GM12864 (cell line): ENCODE measurements at regions not wholly inside any gene's neighbourhood (a gene's known extent, or its start where the extent isn't known, plus 50 kb on each side); places are given as distances from the start of the nearest gene placed in this dataset.
"Not testable (repeated sequence)": the region's sequence is repeated elsewhere in the genome, so short reads cannot be mapped to it uniquely, and the experiment has no call there.

Experiments used
- DNase-seq: peaks from one replicate; pipeline ENCODE4 v3.0.0-alpha.2; 2011; ENCODE audit warnings: low read depth
- H3K4me3 ChIP-seq: 2 replicates; pipeline ENCODE4 v1.5.1; 2011; ENCODE audit warnings: mild to moderate bottlenecking, low read depth, low read length, control low read depth
- CTCF ChIP-seq: IDR thresholded peaks from 2 replicates; pipeline ENCODE4 v1.5.1; 2011; ENCODE audit warnings: low read depth, mild to moderate bottlenecking, moderate library complexity, low read length, control low read depth, inconsistent platforms; ENCODE audit errors: missing control alignments

GRCh38 chr18:39230086-39230803 is 1664.6 kb upstream of the CELF4 start:
- no peak for DNase-seq
- no peak for TF ChIP-seq CTCF
- H3K4me3 ChIP-seq: no peak overlapping the region

GRCh38 chr18:39227769-39228168 is 1662.2 kb upstream of the CELF4 start:
- not testable (repeated sequence) for DNase-seq, H3K4me3 ChIP-seq

GRCh38 chr18:39225373-39225772 is 1659.8 kb upstream of the CELF4 start:
- H3K4me3 ChIP-seq: no peak overlapping the region
- DNase-seq: no peak
- TF ChIP-seq CTCF: no peak

GRCh38 chr18:39223283-39223682 is 1657.7 kb upstream of the CELF4 start:
- no peak for TF ChIP-seq CTCF
- DNase-seq: no peak
- H3K4me3 ChIP-seq: no peak overlapping the region

GRCh38 chr18:39215920-39216319 is 1650.3 kb upstream of the CELF4 start:
- TF ChIP-seq CTCF: no peak
- no peak overlapping the region for H3K4me3 ChIP-seq
- DNase-seq: no peak

GRCh38 chr18:39211461-39211860 is 1645.9 kb upstream of the CELF4 start:
- no peak for TF ChIP-seq CTCF
- DNase-seq: no peak
- no peak overlapping the region for H3K4me3 ChIP-seq

- DNase-seq: no peak
- no peak for TF ChIP-seq CTCF
- H3K4me3 ChIP-seq: no peak overlapping the region
Observed at GRCh38 chr18:39209173-39209572, 1643.6 kb upstream of the CELF4 start.

GRCh38 chr18:39208729-39209128 is 1643.1 kb upstream of the CELF4 start:
- no peak for TF ChIP-seq CTCF
- no peak overlapping the region for H3K4me3 ChIP-seq
- no peak for DNase-seq
